GM23338 (cell line): ENCODE measurements at regions not wholly inside any gene's neighbourhood (a gene's known extent, or its start where the extent isn't known, plus 50 kb on each side); places are given as distances from the start of the nearest gene placed in this dataset.

Experiments used
- ATAC-seq: fragments of 200-7000 bp; cut with Tn5 transposase; 3 replicates; pipeline ENCODE4 v1.9.1; 2020
- DNase-seq: peaks from one replicate; pipeline ENCODE4 v3.0.0-alpha.2; 2015; ENCODE audit warnings: low spot score
- H2AFZ ChIP-seq: fragments of 200-600 bp; sonication (generic); 2 replicates; pipeline ENCODE4 v1.8.0; 2016; ENCODE audit warnings: antibody characterized with exemption, mild to moderate bottlenecking, moderate library complexity
- H3F3A ChIP-seq: fragments of 200-600 bp; sonication (generic); replicated peaks from 2 replicates; pipeline ENCODE4 v1.8.0; 2017; ENCODE audit warnings: antibody characterized with exemption, mixed run types, low read depth
- H3K27ac ChIP-seq: fragments of 200-600 bp; sonication (generic); 2 replicates; pipeline ENCODE4 v1.6.1; 2016; ENCODE audit warnings: low read depth
- H3K27me3 ChIP-seq: fragments of 200-600 bp; sonication (generic); 2 replicates; pipeline ENCODE4 v1.8.0; 2016; ENCODE audit warnings: mild to moderate bottlenecking, mixed run types, moderate library complexity; ENCODE audit not compliant: insufficient read depth
- H3K36me3 ChIP-seq: fragments of 200-600 bp; sonication (generic); 2 replicates; pipeline ENCODE4 v1.8.0; 2016; ENCODE audit warnings: mild to moderate bottlenecking; ENCODE audit not compliant: insufficient read depth
- H3K4me1 ChIP-seq: fragments of 200-600 bp; sonication (generic); 2 replicates; pipeline ENCODE4 v1.8.0; 2016; ENCODE audit warnings: mild to moderate bottlenecking, moderate library complexity; ENCODE audit not compliant: insufficient read depth
- H3K4me2 ChIP-seq: fragments of 200-600 bp; sonication (generic); 2 replicates; pipeline ENCODE4 v1.7.1; 2017; ENCODE audit warnings: mixed run types
- H3K4me3 ChIP-seq: fragments of 200-600 bp; sonication (generic); 2 replicates; pipeline ENCODE4 v1.6.1; 2016; ENCODE audit warnings: mixed run types
- H3K79me2 ChIP-seq: fragments of 200-600 bp; sonication (generic); replicated peaks from 2 replicates; pipeline ENCODE4 v1.8.0; 2017; ENCODE audit warnings: mild to moderate bottlenecking; ENCODE audit not compliant: insufficient read depth
- H3K9me2 ChIP-seq: fragments of 200-600 bp; sonication (generic); 2 replicates; pipeline ENCODE4 v1.8.0; 2017; ENCODE audit not compliant: insufficient read depth
- H4K20me1 ChIP-seq: fragments of 200-600 bp; sonication (generic); replicated peaks from 2 replicates; pipeline ENCODE4 v1.8.0; 2017; ENCODE audit warnings: mild to moderate bottlenecking; ENCODE audit not compliant: insufficient read depth
- H3K27ac Mint-ChIP-seq: 2 replicates; pipeline ENCODE4 v1.8.0; 2020; ENCODE audit warnings: inconsistent platforms, mild to moderate bottlenecking, moderate library complexity, mixed read lengths
- H3K27me3 Mint-ChIP-seq: 3 replicates; pipeline ENCODE4 v1.8.0; 2022; ENCODE audit warnings: low read depth, mild to moderate bottlenecking, moderate library complexity, mixed read lengths, inconsistent platforms; ENCODE audit not compliant: insufficient read depth, poor library complexity
- H3K36me3 Mint-ChIP-seq: 3 replicates; pipeline ENCODE4 v1.8.0; 2021; ENCODE audit warnings: low read depth, mild to moderate bottlenecking, inconsistent platforms, moderate library complexity, mixed read lengths
- H3K4me1 Mint-ChIP-seq: 3 replicates; pipeline ENCODE4 v1.8.0; 2020; ENCODE audit warnings: mild to moderate bottlenecking, inconsistent platforms, mixed read lengths
- H3K4me3 Mint-ChIP-seq: 3 replicates; pipeline ENCODE4 v1.8.0; 2021; ENCODE audit warnings: moderate library complexity, mild to moderate bottlenecking, inconsistent platforms, mixed read lengths
- H3K9me3 Mint-ChIP-seq: 3 replicates; pipeline ENCODE4 v1.8.0; 2020; ENCODE audit warnings: moderate library complexity, mild to moderate bottlenecking, inconsistent platforms, mixed read lengths
- CREB1 ChIP-seq: fragments of 250-450 bp; sonication (Bioruptor Pico); IDR thresholded peaks from 2 replicates; pipeline ENCODE4 v1.5.0; 2020; ENCODE audit warnings: low read depth, mild to moderate bottlenecking, moderate library complexity
- CTCF ChIP-seq, 2 experiments: fragments of 200-600 bp in 1 of 2; sonication (generic) in 1 of 2; conservative IDR thresholded peaks; 2 replicates each; pipeline versions ENCODE4 v1.5.1 to v1.6.1; 2016 to 2017; ENCODE audit warnings: antibody characterized with exemption in 2 of 2, low read depth in 2 of 2, mild to moderate bottlenecking in 2 of 2, moderate library complexity in 1 of 2
- ETS1 ChIP-seq: IDR thresholded peaks from 2 replicates; pipeline ENCODE4 v1.6.1; 2016; ENCODE audit warnings: antibody characterized with exemption
- EZH2 ChIP-seq: fragments of 200-600 bp; sonication (generic); IDR thresholded peaks from one replicate; pipeline ENCODE4 v1.8.0; 2017; ENCODE audit warnings: antibody characterized with exemption, mild to moderate bottlenecking, low read depth; ENCODE audit not compliant: unreplicated experiment
- EZH2phosphoT487 ChIP-seq: fragments of 200-600 bp; sonication (generic); IDR thresholded peaks from one replicate; pipeline ENCODE4 v1.8.1; 2018; ENCODE audit warnings: antibody characterized with exemption; ENCODE audit not compliant: unreplicated experiment
- JUNB ChIP-seq: IDR thresholded peaks from one replicate; pipeline ENCODE4 v1.6.1; 2016; ENCODE audit warnings: antibody characterized with exemption; ENCODE audit not compliant: unreplicated experiment
- NANOG ChIP-seq: IDR thresholded peaks from 2 replicates; pipeline ENCODE4 v1.6.1; 2016; ENCODE audit warnings: antibody characterized with exemption, borderline replicate concordance
- POLR2AphosphoS5 ChIP-seq: IDR thresholded peaks from 2 replicates; pipeline ENCODE4 v1.6.1; 2016; ENCODE audit warnings: antibody characterized with exemption, low read depth
- REST ChIP-seq: IDR thresholded peaks from one replicate; pipeline ENCODE4 v1.6.1; 2018; ENCODE audit warnings: antibody characterized with exemption; ENCODE audit not compliant: unreplicated experiment
- STAT1 ChIP-seq: IDR thresholded peaks from one replicate; pipeline ENCODE4 v1.6.1; 2016; ENCODE audit warnings: antibody characterized with exemption; ENCODE audit not compliant: unreplicated experiment
- ZNF114 ChIP-seq: fragments of 250-450 bp; sonication (Bioruptor Pico); IDR thresholded peaks from 2 replicates; pipeline ENCODE4 v1.5.0; 2020; ENCODE audit warnings: mild to moderate bottlenecking, moderate library complexity
- ZNF331 ChIP-seq: fragments of 250-450 bp; sonication (Bioruptor Pico); IDR thresholded peaks from 2 replicates; pipeline ENCODE4 v1.5.0; 2020; ENCODE audit warnings: low read depth, mild to moderate bottlenecking, moderate library complexity
- ZNF462 ChIP-seq: fragments of 250-450 bp; sonication (Bioruptor Pico); IDR thresholded peaks from 2 replicates; pipeline ENCODE4 v1.5.0; 2020; ENCODE audit warnings: mild to moderate bottlenecking, moderate library complexity

GRCh38 chr5:158422653-158423515 is 563.9 kb upstream of the CLINT1 start:
- no peak for ATAC-seq

More at GRCh38 chr5:158422653-158423515, 563.9 kb upstream of the CLINT1 start:
- Histone ChIP-seq H3K4me2 (no peak overlapping the region), H3K27ac (no peak overlapping the region), H3F3A (no peaks in the 10 kb centered on the region), H3K27me3 (no peaks in the 10 kb centered on the region), H3K36me3 (no peaks in the 10 kb centered on the region), H3K9me2 (0 out of 2 replicates have a peak, but pooled peaks cover 8% of the 10 kb centered on the region), H2AFZ (no peak overlapping the region), H3K79me2 (no peaks in the 10 kb centered on the region), H3K4me1 (no peaks in the 10 kb centered on the region), H4K20me1 (no peaks in the 10 kb centered on the region), H3K4me3 (no peak overlapping the region)
- Mint-ChIP-seq H3K4me3 (no peak overlapping the region), H3K27ac (no peak overlapping the region), H3K9me3 (no peaks in the 10 kb centered on the region), H3K36me3 (no peaks in the 10 kb centered on the region), H3K27me3 (peaks cover 2% of the 10 kb centered on the region), H3K4me1 (no peaks in the 10 kb centered on the region)
- TF ChIP-seq EZH2phosphoT487: no peak
- TF ChIP-seq ZNF331 (CRISPR knock-in tag): no peak
- TF ChIP-seq JUNB: no peak
- TF ChIP-seq CREB1 (CRISPR knock-in tag): no peak
- no peak for TF ChIP-seq REST
- no peak for TF ChIP-seq ETS1
- TF ChIP-seq ZNF114: no peak
- no peak for TF ChIP-seq ZNF462
- TF ChIP-seq POLR2AphosphoS5: no peak
- TF ChIP-seq EZH2: no peak
- TF ChIP-seq STAT1: no peak
- no peak for TF ChIP-seq NANOG
- no peak for TF ChIP-seq CTCF (conservative IDR thresholded peaks at IDR 0.05; ENCODE audit: low read depth in 2 of 2)
- no peak for DNase-seq
